22Rv1 (cell line): ENCODE measurements at regions not wholly inside any gene's neighbourhood (a gene's known extent, or its start where the extent isn't known, plus 50 kb on each side); places are given as distances from the start of the nearest gene placed in this dataset.

Source experiments
- ZFX ChIP-seq: fragments of 450-650 bp; IDR thresholded peaks from 2 replicates; pipeline ENCODE4 v1.6.1; 2017; ENCODE audit warnings: antibody characterized with exemption, borderline replicate concordance
- TF ChIP-seq, protein P1 (sequence below): fragments of 450-650 bp; IDR thresholded peaks from 2 replicates; pipeline ENCODE4 v1.5.1; 2017; ENCODE audit warnings: mild to moderate bottlenecking

DNA sequence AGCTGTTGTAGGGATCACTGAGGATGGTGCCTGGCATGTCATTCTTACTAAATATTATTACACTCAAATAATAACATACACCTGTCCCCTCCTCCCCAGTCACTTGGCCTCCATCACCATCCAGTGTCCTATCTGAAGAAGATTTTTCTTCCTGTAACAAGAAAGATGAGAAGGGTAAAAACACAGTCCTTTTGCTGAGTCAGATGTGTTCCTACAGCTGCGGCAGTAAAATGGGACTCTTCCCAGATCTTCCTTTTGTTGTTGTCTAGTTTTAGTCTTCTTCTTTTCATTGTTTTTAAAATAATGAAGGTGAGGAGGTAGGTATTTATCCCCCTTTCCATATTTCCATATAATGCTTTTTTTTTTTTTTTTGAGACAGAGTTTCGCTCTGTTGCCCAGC lies 83.1 kb upstream of the RFLNA start:
- TF ChIP-seq, protein P1, sequence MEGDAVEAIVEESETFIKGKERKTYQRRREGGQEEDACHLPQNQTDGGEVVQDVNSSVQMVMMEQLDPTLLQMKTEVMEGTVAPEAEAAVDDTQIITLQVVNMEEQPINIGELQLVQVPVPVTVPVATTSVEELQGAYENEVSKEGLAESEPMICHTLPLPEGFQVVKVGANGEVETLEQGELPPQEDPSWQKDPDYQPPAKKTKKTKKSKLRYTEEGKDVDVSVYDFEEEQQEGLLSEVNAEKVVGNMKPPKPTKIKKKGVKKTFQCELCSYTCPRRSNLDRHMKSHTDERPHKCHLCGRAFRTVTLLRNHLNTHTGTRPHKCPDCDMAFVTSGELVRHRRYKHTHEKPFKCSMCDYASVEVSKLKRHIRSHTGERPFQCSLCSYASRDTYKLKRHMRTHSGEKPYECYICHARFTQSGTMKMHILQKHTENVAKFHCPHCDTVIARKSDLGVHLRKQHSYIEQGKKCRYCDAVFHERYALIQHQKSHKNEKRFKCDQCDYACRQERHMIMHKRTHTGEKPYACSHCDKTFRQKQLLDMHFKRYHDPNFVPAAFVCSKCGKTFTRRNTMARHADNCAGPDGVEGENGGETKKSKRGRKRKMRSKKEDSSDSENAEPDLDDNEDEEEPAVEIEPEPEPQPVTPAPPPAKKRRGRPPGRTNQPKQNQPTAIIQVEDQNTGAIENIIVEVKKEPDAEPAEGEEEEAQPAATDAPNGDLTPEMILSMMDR = no peak
- TF ChIP-seq ZFX = no peak
